NCI-H69 (cell line): ENCODE measurements at regions not wholly inside any gene's neighbourhood (a gene's known extent, or its start where the extent isn't known, plus 50 kb on each side); places are given as distances from the start of the nearest gene placed in this dataset.
A peak's percentile ranks its signal among the peaks of the same experiment; 100 is the strongest.
"Not testable (repeated sequence)": the region's sequence is repeated elsewhere in the genome, so short reads cannot be mapped to it uniquely, and the experiment has no call there.

ENCODE experiments used
- DNase-seq: peaks from one replicate; lab custom pipeline; 2025; lab: John Stamatoyannopoulos, UW

DNA sequence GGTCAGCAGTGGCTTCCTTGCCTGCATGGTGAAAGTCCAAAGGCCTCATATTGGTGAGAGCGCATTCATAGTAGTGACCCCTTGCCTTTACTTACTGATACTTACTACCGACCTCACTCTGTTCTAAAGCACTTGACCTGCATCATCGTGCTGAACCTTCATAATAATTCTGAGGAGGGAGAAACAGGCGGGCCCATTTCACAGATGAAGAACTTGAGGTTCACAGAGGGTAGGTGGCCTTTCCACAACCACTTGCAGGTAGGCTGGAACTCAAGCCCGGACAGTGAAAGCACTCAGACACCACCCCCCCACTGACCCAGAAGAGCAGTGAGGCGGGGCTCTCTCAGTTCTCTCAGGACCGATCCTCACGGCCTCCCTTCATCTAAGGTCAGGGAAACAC lies 149.4 kb upstream of the CHST15 start:
- DNase-seq = no peak

DNA sequence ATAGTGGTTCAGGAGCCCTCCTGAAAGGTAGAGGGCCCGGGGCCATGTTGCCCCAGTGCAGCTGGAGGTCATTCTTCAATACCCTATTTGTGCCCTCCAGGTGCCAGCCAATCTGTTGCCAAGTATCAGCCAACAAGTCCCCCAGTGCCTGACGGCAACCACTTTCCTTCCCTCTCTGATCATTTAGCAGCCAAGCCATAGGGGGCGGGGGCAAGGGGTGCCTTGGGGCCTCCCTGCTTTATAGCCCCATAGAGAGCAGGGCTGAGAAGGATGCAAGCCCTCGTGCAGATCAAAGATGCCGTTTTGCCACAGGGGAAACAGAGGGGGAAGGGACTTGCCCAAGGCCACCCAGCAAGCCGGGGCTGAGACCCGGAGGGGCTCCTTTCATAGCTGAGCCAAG lies 149.0 kb upstream of the CHST15 start:
- no peak for DNase-seq

DNA sequence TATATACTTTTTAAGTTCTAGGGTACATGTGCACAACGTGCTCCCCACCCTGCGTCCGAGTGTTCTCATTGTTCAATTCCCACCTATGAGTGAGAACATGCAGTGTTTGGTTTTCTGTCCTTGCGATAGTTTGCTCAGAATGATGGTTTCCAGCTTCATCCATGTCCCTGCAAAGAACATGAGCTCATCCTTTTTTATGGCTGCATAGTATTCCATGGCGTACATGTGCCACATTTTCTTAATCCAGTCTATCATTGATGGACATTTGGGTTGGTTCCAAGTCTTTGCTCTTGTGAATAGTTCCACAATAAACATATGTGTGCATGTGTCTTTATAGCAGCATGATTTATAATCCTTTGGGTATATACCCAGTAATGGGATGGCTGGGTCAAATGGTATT lies 148.1 kb upstream of the CHST15 start:
- not testable (repeated sequence) for DNase-seq

DNA sequence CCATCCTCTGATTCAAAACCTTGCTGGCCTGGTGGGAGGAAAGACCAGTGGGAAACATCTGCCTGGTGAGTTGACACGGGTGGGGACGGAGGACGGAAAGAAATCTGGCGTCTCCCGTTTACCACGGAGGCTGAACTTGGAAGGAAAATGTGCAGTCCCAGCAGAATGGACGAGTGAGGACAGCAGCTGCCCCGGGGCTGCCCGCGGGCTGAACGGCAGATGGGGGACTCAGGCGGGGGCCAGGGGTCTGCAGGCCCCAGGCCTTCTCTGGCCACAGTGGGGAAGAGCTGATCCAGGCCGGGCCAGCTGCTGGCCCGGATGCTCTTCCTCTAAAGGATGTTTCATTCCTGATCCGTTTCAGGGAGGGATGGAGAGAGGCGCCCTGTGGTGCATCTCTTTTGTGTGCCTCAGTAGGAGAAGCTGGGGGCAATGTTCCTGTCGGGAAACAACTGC lies 147.5 kb upstream of the CHST15 start:
- DNase-seq = peak; percentile 56

DNA sequence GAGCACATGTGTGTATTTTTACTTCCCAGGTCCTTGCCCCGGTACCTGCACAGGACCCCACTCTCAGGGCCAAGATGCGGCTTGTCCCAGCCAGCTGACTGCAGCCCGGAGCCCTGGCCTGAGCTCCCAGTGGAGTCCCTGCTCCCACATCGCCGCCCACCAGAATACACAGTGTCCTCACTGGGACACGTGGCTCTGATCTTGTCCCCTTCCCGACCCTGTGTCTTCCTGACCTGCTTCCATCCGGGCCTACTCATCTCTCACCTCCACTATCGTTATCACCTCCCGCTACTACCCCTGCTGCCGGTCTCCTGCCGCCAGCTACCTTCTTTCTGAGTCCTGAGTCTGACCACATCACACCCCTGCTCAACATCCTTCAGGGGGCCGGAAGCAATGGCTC lies 146.3 kb upstream of the CHST15 start:
- DNase-seq = no peak

DNA sequence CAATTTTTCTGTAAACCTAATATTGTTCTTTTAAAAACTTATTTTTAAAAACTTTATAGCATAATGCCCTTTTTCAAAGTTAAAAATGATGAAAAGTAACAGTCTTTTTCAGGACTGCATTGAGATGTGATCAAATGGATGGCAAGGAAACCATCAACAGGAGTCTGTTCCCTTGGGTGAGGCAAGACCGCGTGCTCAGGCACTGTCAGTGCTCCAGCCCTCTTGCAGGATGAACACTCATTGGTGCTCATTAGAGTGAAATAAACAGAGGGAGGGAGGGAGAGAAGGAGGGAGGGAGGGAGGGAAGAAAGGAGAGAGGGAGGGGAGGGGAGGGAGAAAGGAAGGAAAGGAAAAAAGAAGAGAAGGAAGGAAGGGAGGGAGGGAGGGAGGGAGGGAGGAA lies 145.7 kb upstream of the CHST15 start:
- peak; percentile 34 for DNase-seq

DNA sequence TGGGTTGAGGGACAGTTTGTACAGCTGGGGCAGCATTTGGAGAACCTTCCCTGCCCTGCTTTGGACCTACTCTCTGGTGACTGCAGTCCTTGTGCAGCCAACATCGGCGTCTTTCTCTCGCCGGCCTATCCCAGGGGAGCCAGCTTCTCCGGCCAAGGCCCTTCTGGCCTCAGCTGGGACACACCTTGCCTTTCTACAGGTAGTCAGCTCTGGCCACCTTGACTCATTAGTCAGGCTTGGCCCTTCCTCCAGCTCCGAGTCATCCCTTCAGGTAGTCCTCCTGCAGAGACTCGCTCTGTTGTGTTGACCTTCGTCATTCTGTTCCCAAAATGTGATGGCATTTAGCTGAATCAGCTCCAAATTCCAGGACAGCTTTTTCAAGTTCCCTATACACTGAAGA lies 145.0 kb upstream of the CHST15 start:
- DNase-seq = no peak

DNA sequence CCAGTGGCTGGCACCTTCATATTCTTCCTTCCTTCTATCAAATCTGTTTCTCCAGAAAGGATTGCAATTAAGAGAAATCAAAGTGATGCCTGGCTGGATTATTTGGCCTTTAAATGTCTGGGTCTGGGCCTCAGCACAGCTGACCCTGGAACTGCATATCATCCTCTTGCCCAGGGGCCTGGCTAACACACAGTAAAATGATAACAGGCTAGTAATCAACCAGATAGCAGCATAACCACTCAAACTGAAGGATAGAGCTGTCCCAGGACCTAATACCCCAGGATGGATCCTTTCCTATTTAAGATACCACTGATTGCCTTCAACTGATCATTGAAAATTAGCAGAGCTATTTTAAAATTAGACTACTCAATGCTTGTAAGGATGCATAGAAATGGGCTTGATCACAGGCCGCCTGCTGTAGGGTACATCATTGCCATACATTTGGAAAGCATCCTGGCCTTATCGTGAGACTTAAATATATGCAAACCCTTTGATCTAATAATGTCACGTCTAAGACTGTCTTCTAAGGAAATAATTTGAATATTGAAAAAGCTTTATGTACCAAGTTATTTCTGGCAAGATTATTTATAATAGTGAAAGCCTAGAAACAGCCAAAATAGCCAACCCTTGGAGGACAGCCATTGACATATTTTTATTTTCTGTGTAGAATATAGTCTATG lies 144.0 kb upstream of the CHST15 start:
- no peak for DNase-seq

DNA sequence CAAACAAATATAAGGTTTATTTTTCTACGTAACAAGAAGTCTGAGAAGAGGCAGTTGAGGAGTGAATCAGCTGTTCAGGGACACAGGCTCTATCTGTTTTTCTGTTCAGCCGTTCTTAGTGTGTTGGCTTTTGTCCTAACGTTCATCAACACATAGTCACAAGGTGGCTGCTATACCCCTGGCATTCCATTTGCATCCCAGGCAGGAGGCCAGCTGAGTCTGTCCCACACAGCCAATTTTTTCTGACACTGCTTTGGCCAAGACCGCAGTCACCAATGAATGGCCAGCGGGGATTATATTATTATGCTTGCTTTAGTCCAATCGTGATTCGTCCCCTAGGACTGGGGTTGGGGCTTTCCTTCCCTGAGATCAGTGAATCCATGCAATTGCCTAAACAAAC lies 143.4 kb upstream of the CHST15 start:
- DNase-seq = no peak

DNA sequence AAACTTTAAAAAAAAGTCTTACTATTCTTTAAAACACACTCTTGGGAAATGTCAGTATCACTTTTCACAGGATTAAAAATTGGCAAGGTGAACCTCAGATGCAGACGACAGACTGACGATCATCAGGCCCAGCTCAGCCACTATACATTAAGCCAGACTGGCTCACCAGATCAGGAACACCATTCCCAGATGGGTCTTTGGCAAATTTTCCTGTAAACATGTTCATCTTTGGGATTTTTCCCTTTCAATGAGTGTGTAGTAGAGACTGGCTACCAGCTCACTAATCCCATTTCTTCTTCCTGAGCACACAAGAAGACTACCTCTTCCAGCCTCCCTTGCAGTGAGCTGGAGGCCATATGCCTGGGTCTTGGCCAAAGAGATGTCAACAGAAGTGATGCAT lies 142.7 kb upstream of the CHST15 start:
- DNase-seq = no peak

DNA sequence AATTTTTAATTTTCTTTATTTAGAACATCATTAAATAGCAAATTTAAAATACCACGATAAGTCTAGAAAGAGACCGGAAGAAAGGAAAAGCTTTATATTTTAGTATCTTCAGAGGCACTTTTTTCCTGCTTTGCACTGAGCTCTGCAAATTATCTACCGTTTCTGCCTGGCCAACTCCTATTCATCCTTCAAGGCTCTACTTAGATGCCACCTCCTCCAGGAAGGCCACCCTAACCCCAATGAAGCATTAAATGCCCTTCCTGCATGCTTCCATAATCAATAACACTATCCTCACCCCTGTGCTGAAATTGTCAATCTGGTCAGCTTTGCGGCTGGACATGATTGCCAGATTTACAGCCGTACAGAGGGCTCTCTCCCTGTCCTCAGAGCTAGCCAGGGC lies 141.8 kb upstream of the CHST15 start:
- no peak for DNase-seq

DNA sequence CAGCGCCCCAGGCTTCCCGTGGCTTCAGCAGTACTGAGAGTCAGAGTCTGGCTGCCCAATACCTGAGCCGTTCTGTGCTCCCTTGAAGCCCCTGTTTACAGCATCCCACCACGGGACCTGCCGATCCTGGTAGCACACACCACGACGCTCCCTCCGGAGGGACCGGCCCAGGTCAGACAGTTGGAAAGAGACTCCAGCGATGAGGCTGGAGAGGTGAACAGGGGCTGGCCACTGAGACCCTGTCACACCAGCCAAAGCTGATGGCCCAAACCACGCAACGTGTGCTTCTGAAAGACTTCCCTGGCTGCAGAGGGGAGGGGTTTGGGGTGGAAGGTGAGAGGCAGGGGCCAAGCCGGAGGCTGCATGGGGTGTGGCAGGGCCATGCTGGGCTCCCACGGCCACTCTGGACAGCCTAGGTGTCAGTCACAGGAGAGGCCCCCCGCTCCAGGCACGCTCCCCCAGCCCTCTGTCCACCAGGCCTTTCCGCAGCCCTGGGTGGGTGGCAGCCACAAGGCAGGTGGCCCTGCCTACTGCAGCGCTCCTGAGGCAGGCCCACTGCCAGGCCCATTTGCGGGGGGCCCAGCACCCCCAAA lies 140.2 kb upstream of the CHST15 start:
- DNase-seq = no peak

DNA sequence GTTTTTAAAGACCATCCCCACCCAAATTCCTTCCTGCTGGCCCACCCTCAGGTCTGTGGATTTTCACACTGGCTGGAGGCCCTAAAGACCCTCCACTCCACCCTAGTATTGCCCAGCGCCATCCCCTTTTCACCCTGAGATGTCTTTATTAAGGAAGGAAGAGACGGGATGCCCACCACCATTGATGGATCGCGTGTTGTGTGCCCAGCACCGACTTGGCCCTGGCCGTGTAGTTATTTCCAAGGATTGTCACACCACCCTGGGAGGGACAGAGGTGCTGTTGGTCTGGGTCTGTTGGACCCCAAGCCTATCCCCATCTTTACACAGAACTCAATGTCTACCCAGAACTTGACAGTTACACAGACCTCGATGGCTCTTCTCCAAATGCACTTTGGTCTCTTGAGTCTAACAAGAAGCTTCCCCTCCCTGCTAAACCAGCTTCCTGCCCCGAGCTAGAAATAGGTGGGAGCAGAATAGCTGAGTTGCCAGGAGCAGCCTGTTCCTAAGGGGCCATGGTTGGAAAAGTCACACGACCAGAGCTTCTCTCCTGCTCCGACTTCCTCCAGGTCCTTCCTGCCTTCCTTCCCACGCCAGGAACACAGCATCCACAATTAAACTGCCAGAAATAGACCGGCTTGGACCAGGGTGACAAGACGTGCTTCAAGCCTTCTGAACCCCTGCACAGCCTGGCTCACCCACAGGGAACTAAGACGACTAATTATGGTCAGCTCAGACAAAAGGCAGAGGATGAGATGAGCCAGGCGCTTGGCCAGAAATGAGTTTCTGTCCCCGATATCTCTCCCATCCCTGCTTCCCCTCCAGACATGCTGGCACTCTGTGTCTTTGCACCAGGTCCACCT lies 139.5 kb upstream of the CHST15 start:
- DNase-seq = no peak

DNA sequence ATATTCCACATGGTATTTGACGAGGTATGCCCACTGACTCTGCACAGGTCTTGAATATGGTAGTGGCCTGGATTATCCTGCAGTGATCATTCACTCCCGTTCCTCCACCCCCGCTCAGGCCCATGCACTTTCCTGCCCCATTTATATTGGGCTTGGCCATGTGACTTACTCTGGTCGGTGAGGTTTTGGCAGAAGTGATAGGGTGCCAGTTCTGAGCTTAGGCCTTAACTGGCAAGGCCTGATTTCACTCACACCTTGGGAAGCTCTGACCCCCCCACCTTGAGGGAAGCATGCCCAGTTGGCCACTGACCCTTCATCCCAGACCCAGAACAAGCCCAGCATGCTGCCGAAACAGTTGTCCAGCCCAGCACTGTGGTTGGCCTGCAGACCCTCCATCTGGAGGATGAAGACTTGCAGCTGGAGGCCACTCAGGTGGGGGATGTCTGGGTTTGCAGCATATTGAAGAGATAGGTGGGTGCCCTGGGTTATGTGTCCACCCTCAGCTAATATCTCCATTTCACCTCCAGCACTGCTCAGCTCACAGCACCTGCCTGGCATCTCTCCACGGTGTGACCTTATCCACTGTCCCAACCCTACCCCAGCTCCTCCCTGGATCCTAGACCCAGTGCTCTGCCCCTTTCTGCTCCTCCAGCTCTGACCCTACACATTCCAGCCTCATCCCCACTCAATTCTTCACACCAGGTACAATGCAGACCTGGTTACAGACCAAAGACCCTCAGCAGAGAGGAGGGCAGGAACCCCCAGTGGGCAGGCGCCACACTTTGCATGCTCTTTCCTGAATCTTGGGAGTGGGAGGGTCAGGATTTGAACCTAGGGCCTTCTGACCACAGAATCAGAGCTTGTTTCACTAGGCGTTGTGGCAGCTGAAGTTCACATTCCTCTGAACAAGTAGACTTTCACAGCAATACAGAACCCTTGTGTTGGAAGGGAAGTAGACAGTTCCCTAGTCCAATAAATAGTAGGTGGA lies 138.1 kb upstream of the CHST15 start:
- no peak for DNase-seq

DNA sequence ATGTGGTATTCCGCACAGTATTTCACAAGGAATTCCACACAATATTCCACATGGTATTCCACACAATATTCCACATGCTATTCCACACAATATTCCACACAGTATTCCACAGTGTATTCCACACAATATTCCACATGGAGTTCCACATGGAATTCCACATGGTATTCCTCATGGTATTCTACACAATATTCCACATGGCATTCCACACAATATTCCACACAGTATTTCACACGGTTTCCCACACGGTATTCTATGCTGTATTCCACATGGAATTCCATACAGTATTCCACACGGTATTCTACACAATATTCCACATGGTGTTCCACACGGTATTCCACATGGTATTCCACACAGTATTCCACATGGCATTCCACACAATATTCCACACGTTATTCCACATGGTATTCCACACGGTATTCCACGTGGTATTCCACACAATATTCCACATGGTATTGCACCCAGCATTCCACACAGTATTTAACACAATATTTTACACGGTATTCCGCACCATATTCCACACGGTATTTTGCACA lies 137.3 kb upstream of the CHST15 start:
- DNase-seq = no peak

DNA sequence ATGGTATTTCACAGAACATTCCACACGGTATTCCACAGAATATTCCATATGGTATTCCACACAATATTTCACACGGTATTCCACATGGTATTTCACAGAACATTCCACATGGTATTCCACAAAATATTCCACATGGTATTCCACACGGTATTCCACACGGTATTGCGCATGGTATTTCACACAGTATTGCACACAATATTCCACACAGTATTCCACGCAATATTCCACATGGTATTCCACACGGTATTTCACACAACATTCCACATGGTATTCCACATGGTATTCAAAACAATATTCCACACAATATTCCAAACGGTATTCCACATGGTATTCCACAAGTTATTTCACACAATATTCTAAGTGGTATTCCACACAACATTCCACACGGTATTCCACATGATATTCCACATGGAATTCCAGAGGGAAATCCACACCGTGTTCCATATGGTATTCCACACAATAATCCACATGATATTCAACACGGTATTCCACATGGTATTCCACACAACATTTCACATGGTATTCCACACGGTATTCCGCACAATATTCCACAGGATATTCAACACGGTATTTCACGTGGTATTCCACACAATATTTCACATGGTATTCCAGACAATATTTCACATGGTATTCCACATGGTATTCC lies 136.7 kb upstream of the CHST15 start:
- DNase-seq = no peak

DNA sequence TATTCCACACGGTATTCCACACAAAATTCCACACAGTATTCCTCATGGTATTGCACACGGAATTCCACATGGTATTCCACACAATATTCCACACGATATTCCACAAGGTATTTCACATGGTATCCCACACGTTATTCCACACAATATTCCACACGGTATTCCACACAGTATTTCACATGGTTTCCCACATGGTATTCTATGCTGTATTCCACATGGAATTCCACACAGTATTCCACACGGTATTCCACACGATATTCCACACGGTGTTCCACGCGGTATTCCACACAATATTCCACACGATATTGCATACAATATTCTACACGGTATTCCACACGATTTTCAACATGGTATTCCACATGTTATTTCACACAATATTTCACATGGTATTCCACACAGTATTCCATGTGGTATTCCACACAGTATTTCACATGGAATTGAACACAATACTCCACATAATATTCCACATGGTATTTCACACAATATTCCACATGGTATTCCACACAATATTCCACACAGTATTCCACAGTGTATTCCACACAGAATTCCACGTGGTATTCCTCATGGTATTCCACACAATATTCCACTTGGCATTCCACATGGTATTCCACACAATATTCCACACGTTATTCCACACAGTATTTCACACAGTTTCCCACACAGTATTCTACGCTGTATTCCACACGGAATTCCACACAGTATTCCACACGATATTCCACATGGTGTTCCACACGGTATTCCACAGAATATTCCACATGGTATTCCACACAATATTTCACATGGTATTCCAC lies 136.0 kb upstream of the CHST15 start:
- DNase-seq = no peak

DNA sequence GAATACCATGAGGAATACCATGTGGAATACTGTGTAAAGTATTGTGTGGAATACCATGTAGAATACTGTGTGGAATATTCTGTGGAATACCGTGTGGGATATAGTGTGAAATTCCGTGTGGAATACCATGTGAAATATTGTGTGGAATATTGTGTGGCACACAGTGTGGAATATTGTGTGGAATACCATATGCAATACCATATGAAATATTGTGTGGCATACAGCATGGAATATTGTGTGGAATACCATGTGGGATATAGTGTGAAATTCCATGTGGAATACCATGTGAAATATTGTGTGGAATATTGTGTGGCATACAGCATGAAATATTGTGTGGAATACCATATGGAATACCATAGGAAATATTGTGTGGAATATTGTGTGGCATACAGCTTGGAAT lies 135.1 kb upstream of the CHST15 start:
- DNase-seq = no peak

DNA sequence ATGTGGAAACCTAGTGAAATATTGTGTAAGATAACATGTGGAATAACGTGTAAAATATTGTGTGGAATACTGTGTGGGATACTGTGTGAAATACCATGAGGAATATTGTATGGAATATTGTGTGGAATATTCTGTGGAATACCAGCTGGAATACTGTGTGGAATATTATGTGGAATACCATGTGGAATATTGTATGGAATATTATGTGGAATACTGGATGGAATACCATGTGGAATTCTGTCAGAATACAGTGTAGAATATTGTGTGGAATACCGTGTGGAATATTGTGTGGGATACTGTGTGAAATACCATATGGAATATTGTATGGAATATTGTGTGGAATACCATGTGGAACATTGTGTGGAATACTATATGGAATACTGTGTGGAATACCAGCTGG lies 134.6 kb upstream of the CHST15 start:
- DNase-seq = no peak
